GM13976 (cell line): ENCODE measurements at regions not wholly inside any gene's neighbourhood (a gene's known extent, or its start where the extent isn't known, plus 50 kb on each side); places are given as distances from the start of the nearest gene placed in this dataset.

Source experiments
- DNase-seq: peaks from one replicate; pipeline ENCODE4 v3.0.0; 2012; ENCODE audit warnings: low spot score
- CTCF ChIP-seq: IDR thresholded peaks from 2 replicates; pipeline ENCODE4 v1.5.1; 2012; ENCODE audit warnings: borderline replicate concordance, mild to moderate bottlenecking; ENCODE audit not compliant: insufficient read depth; ENCODE audit errors: extremely low read depth, missing control alignments, control extremely low read depth
- in situ Hi-C: fragments of 300-500 bp; cut with MboI; formaldehyde crosslinking; loops from one replicate; pipeline ENCODE4 v1.12.0; 2022; ENCODE audit warnings: low sequenced_read_pairs, mixed read lengths, inconsistent platforms; ENCODE audit not compliant: unreplicated experiment

GRCh38 chr22:27437570-27437969 is 364.0 kb downstream of the MN1 start:
- in situ Hi-C loops: no loop called here
- DNase-seq: no peak
- no peak for TF ChIP-seq CTCF

- in situ Hi-C loops: no loop called here
- DNase-seq: no peak
- TF ChIP-seq CTCF: no peak
Measured at GRCh38 chr22:27438271-27438980, 363.1 kb downstream of the MN1 start.

GRCh38 chr22:27439131-27439530 is 362.4 kb downstream of the MN1 start:
- in situ Hi-C loops: no loop called here
- no peak for DNase-seq
- TF ChIP-seq CTCF: no peak

GRCh38 chr22:27440304-27440865 is 361.2 kb downstream of the MN1 start:
- TF ChIP-seq CTCF: no peak
- DNase-seq: no peak
- in situ Hi-C loops: no loop called here

- DNase-seq: no peak
- in situ Hi-C loops: no loop called here
Measured at GRCh38 chr22:27441706-27442475, 359.7 kb downstream of the MN1 start.

GRCh38 chr22:27443306-27443705 is 358.2 kb downstream of the MN1 start:
- in situ Hi-C loops: no loop called here
- TF ChIP-seq CTCF: no peak
- no peak for DNase-seq

More at GRCh38 chr22:27441706-27442475, 359.7 kb downstream of the MN1 start:
- no peak for TF ChIP-seq CTCF
